Caco-2 (cell line): ENCODE measurements at regions not wholly inside any gene's neighbourhood (a gene's known extent, or its start where the extent isn't known, plus 50 kb on each side); places are given as distances from the start of the nearest gene placed in this dataset.
A peak's percentile ranks its signal among the peaks of the same experiment; 100 is the strongest.

Experiments
- BruUV-seq: library from RNA; stranded (reverse); fragments of 400-500 nt; replicated peaks from 2 replicates; lab custom pipeline; 2021; lab: Mats Ljungman, UMichigan
- CTCF ChIA-PET: fragments of 300-600 bp; sonication (Branson Sonifier 250); formaldehyde crosslinking; loops from one replicate; lab custom pipeline; 2022; ENCODE audit warnings: antibody characterized with exemption; lab: Charles Lee
- POLR2A ChIA-PET: fragments of 300-600 bp; sonication (Branson Sonifier 250); formaldehyde crosslinking; loops from one replicate; lab custom pipeline; 2022; ENCODE audit warnings: antibody characterized with exemption; lab: Charles Lee
- DNase-seq, 2 experiments: peaks; one replicate each; pipeline versions ENCODE4 v3.0.0 to v3.0.0-alpha.2; 2020 to 2022
- H3K27me3 ChIP-seq: replicated peaks from 2 replicates; pipeline ENCODE4 v1.6.0; 2011; ENCODE audit warnings: low read length; ENCODE audit not compliant: control insufficient read depth, insufficient read depth
- H3K36me3 ChIP-seq: 2 replicates; pipeline ENCODE4 v1.5.1; 2011; ENCODE audit warnings: low read length; ENCODE audit not compliant: control insufficient read depth, insufficient read depth
- H3K4me1 ChIP-seq: fragments of 250-450 bp; sonication (Bioruptor Pico); 2 replicates; pipeline ENCODE4 v1.5.1; 2020; ENCODE audit warnings: mild to moderate bottlenecking
- H3K4me3 ChIP-seq: 2 replicates; pipeline ENCODE4 v1.5.1; 2011; ENCODE audit warnings: low read depth, mild to moderate bottlenecking, control low read depth, low read length
- H3K9me3 ChIP-seq: fragments of 250-450 bp; sonication (Bioruptor Pico); 2 replicates; pipeline ENCODE4 v1.5.1; 2020; ENCODE audit warnings: mild to moderate bottlenecking, moderate library complexity
- H3K27ac Mint-ChIP-seq: one replicate; pipeline ENCODE4 v1.8.0; 2022; ENCODE audit warnings: mixed read lengths; ENCODE audit not compliant: unreplicated experiment
- H3K27me3 Mint-ChIP-seq: one replicate; pipeline ENCODE4 v1.8.0; 2022; ENCODE audit warnings: mixed read lengths; ENCODE audit not compliant: insufficient read depth, unreplicated experiment
- H3K36me3 Mint-ChIP-seq: one replicate; pipeline ENCODE4 v1.8.0; 2022; ENCODE audit warnings: mild to moderate bottlenecking, mixed read lengths; ENCODE audit not compliant: insufficient read depth, unreplicated experiment
- H3K4me1 Mint-ChIP-seq: one replicate; pipeline ENCODE4 v1.8.0; 2022; ENCODE audit warnings: low read depth, mixed read lengths; ENCODE audit not compliant: unreplicated experiment
- H3K4me3 Mint-ChIP-seq: one replicate; pipeline ENCODE4 v1.8.0; 2022; ENCODE audit warnings: mild to moderate bottlenecking, moderate library complexity, mixed read lengths; ENCODE audit not compliant: unreplicated experiment
- H3K9me3 Mint-ChIP-seq: one replicate; pipeline ENCODE4 v1.8.0; 2022; ENCODE audit warnings: mixed read lengths; ENCODE audit not compliant: unreplicated experiment
- CTCF ChIP-seq, 2 experiments: fragments of 200-600 bp in 1 of 2; IDR thresholded peaks; 1 replicate in 1 of 2; 2 replicates in 1 of 2; pipeline versions ENCODE4 v1.5.1 to v1.8.0; 2011 to 2022; ENCODE audit warnings: antibody characterized with exemption in 1 of 2, control low read depth in 1 of 2, inconsistent platforms in 1 of 2, low read depth in 1 of 2, low read length in 1 of 2, mild to moderate bottlenecking in 1 of 2, moderate library complexity in 1 of 2; ENCODE audit not compliant: insufficient read depth in 1 of 2, severe bottlenecking in 1 of 2, unreplicated experiment in 1 of 2
- intact Hi-C: fragments of 100-400 bp; cut with micrococcal nuclease; formaldehyde crosslinking; loops from one replicate; pipeline ENCODE4 v1.10.0; 2022; ENCODE audit not compliant: unreplicated experiment

GRCh38 chr5:174607916-174608315 is 116.5 kb upstream of the MSX2 start:
- H3K4me1 ChIP-seq, result peaks cover 33% of the 10 kb centered on the region
- POLR2A ChIA-PET, result no interaction called here
- H3K36me3 Mint-ChIP-seq, result peaks cover 8% of the 10 kb centered on the region
- no peaks in the 10 kb centered on the region for H3K27me3 ChIP-seq
- peaks cover 10% of the 10 kb centered on the region for H3K9me3 ChIP-seq
- TF ChIP-seq CTCF (IDR thresholded peaks at IDR 0.05; ENCODE audit: insufficient read depth in 1 of 2, low read depth in 1 of 2, low read length in 1 of 2, severe bottlenecking in 1 of 2, unreplicated experiment in 1 of 2), result no peak
- intact Hi-C loops, result no loop called here
- peaks cover 20% of the 10 kb centered on the region for H3K4me1 Mint-ChIP-seq
- H3K4me3 Mint-ChIP-seq, result no peak overlapping the region
- BruUV-seq, result no TSS peak
- no peaks in the 10 kb centered on the region; the same call in 1 of the 2 replicates for H3K36me3 ChIP-seq
- no peak for DNase-seq
- no peak overlapping the region for H3K27ac Mint-ChIP-seq
- no peak overlapping the region for H3K4me3 ChIP-seq
- H3K9me3 Mint-ChIP-seq, result no peaks in the 10 kb centered on the region
- CTCF ChIA-PET, result interaction anchor here (1.1 kb wide), 1 partner anchor 8 kb away, joined by 5 read pairs; no protein-coding TSS in a partner anchor
- H3K27me3 Mint-ChIP-seq, result no peaks in the 10 kb centered on the region

GRCh38 chr5:174608631-174609097 is 115.7 kb upstream of the MSX2 start:
- peaks cover 39% of the 10 kb centered on the region for H3K4me1 ChIP-seq
- peaks cover 8% of the 10 kb centered on the region for H3K36me3 Mint-ChIP-seq
- H3K9me3 Mint-ChIP-seq, result no peaks in the 10 kb centered on the region
- H3K9me3 ChIP-seq, result peaks cover 6% of the 10 kb centered on the region
- POLR2A ChIA-PET, result no interaction called here
- no peaks in the 10 kb centered on the region; the same call in 1 of the 2 replicates for H3K36me3 ChIP-seq
- no peak for DNase-seq
- no peak for TF ChIP-seq CTCF (IDR thresholded peaks at IDR 0.05; ENCODE audit: insufficient read depth in 1 of 2, low read depth in 1 of 2, low read length in 1 of 2, severe bottlenecking in 1 of 2, unreplicated experiment in 1 of 2)
- H3K4me1 Mint-ChIP-seq, result peaks cover 23% of the 10 kb centered on the region
- H3K4me3 ChIP-seq, result no peak overlapping the region
- no peaks in the 10 kb centered on the region for H3K27me3 Mint-ChIP-seq
- H3K27me3 ChIP-seq, result no peaks in the 10 kb centered on the region
- BruUV-seq, result no TSS peak
- CTCF ChIA-PET, result interaction anchor here (0.7 kb wide), 1 partner anchor 392 kb away, joined by 4 read pairs; no protein-coding TSS in a partner anchor
- H3K4me3 Mint-ChIP-seq, result no peak overlapping the region
- intact Hi-C loops, result no loop called here
- H3K27ac Mint-ChIP-seq, result peak overlapping the region; percentile 29

- BruUV-seq, result no TSS peak
- Mint-ChIP-seq H3K9me3 (no peaks in the 10 kb centered on the region), H3K36me3 (peaks cover 8% of the 10 kb centered on the region), H3K4me3 (no peak overlapping the region), H3K4me1 (peaks cover 28% of the 10 kb centered on the region), H3K27me3 (no peaks in the 10 kb centered on the region), H3K27ac (peak overlapping the region; percentile 29)
- no peak overlapping the region for H3K4me3 ChIP-seq
- intact Hi-C loops, result no loop called here
- H3K9me3 ChIP-seq, result 0 out of 2 replicates have a peak, but pooled peaks cover 1% of the 10 kb centered on the region
- ChIA-PET POLR2A (no interaction called here), CTCF (interaction anchor here (0.7 kb wide), 1 partner anchor 392 kb away, joined by 4 read pairs; no protein-coding TSS in a partner anchor)
- H3K36me3 ChIP-seq, result no peaks in the 10 kb centered on the region; the same call in 1 of the 2 replicates
- no peak for DNase-seq
- peaks cover 40% of the 10 kb centered on the region for H3K4me1 ChIP-seq
- no peaks in the 10 kb centered on the region for H3K27me3 ChIP-seq
- TF ChIP-seq CTCF (IDR thresholded peaks at IDR 0.05; ENCODE audit: insufficient read depth in 1 of 2, low read depth in 1 of 2, low read length in 1 of 2, severe bottlenecking in 1 of 2, unreplicated experiment in 1 of 2), result no peak
Measured at GRCh38 chr5:174609116-174609515, 115.3 kb upstream of the MSX2 start.
